OCI-LY7 (cell line): ENCODE measurements at regions not wholly inside any gene's neighbourhood (a gene's known extent, or its start where the extent isn't known, plus 50 kb on each side); places are given as distances from the start of the nearest gene placed in this dataset.

ENCODE experiments used
- CTCF ChIP-seq: fragments of 200-600 bp; sonication (generic); conservative IDR thresholded peaks from 2 replicates; pipeline ENCODE4 v1.5.1; 2014; ENCODE audit warnings: mild to moderate bottlenecking, antibody characterized with exemption, low read length, moderate library complexity, mixed read lengths
- EZH2phosphoT487 ChIP-seq: fragments of 200-600 bp; sonication (generic); IDR thresholded peaks from 2 replicates; pipeline ENCODE4 v1.6.1; 2018; ENCODE audit warnings: low read depth, borderline replicate concordance, mild to moderate bottlenecking, mixed run types, antibody characterized with exemption, low read length, moderate library complexity, mixed read lengths

DNA sequence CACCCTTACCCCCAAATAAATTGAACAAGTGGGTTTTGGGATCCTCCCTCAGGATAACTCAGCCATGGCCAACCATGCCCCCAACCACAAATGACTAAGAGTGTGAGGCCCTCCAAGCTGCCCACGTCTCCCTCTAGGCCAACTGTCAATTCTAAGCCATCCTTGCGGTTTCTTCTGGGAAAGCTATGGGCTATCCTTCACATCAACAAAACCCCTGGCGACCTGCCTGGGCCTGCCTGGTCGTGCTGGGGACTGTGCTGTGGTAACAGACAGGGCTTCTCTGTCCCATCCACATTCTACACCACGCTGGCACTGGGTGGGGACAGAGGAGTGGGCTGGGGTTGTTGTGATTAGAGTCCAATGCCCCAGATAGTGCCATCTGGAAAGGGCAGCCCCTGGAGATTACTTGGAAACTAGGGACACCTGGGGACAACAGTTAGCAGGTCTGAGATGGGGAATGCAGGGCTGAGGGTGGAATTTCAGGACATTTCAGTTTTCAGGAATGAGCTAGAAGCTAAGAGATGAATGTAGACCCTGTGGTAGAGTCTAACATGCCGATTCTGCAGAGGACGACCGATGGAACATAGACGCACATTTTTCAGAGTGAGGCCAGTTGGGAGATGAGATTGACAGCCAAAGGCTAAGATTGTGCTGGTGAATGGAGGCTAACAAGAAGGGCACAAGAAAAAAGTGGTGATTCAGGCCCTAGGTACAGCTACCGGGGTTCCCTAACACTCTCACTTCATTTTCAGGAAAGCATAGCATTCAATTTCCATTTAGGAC is 131.9 kb downstream of the RASSF10 start:
- TF ChIP-seq CTCF, result no peak
- TF ChIP-seq EZH2phosphoT487, result no peak
